Right ventricle myocardium inferior (tissue), 1 donor: ENCODE measurements at regions not wholly inside any gene's neighbourhood (a gene's known extent, or its start where the extent isn't known, plus 50 kb on each side); places are given as distances from the start of the nearest gene placed in this dataset.
A peak's percentile ranks its signal among the peaks of the same experiment; 100 is the strongest.

Source experiments
- ATAC-seq: fragments of 200-7000 bp; cut with Tn5 transposase; one replicate; pipeline ENCODE4 v1.9.1; 2020; ENCODE audit warnings: mild to moderate bottlenecking, moderate library complexity
- DNase-seq: peaks from one replicate; pipeline ENCODE4 v3.0.0; 2021; ENCODE audit errors: missing footprints
- intact Hi-C: fragments of 100-400 bp; cut with DNase I; formaldehyde crosslinking; loops from one replicate; pipeline ENCODE4 v1.11.0; 2022
- donor health status: DM: no; HTN: yes; CAD: no; lungs with severe emphysema.

- intact Hi-C loops: no loop called here
- ATAC-seq (no peak), DNase-seq (no peak)
Observed at GRCh38 chr1:232291681-232292080, 338.3 kb downstream of the SIPA1L2 start.

- peak; percentile 84 for ATAC-seq
- intact Hi-C loops: no loop called here
- no peak for DNase-seq
Observed at GRCh38 chr1:232291261-232291660, 338.7 kb downstream of the SIPA1L2 start.

- no peak for ATAC-seq
- intact Hi-C loops: no loop called here
- DNase-seq: no peak
Observed at GRCh38 chr1:232290570-232290969, 339.4 kb downstream of the SIPA1L2 start.

GRCh38 chr1:232287676-232288569 is 342.0 kb downstream of the SIPA1L2 start:
- ATAC-seq (peak; percentile 83), DNase-seq (no peak)
- intact Hi-C loops: no loop called here

GRCh38 chr1:232285138-232285537 is 344.8 kb downstream of the SIPA1L2 start:
- intact Hi-C loops: no loop called here
- no peak for DNase-seq
- ATAC-seq: no peak

DNA sequence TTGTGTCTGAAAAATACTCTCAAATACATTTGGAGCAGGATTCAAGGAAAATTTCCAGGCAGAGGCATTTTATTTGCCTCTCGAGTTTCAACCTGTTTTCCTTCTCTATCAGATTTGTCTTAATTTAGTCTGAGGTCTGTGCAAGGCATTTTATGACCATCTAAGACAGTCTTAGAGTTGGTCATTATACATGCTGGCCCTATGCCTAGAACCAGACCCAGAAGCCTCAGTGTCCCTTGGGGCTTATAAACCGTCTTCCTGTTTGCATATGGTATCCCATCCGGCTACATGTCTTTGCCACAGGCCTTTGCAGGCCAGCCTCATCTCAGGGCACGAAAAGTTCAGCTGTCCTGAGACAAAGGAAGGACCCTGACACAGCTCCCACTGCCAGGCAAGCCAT is 346.1 kb downstream of the SIPA1L2 start:
- no peak for ATAC-seq
- DNase-seq: no peak
- intact Hi-C loops: no loop called here

- ATAC-seq: no peak
- DNase-seq: no peak
- intact Hi-C loops: no loop called here
Observed at GRCh38 chr1:232282498-232282897, 347.4 kb downstream of the SIPA1L2 start.

DNA sequence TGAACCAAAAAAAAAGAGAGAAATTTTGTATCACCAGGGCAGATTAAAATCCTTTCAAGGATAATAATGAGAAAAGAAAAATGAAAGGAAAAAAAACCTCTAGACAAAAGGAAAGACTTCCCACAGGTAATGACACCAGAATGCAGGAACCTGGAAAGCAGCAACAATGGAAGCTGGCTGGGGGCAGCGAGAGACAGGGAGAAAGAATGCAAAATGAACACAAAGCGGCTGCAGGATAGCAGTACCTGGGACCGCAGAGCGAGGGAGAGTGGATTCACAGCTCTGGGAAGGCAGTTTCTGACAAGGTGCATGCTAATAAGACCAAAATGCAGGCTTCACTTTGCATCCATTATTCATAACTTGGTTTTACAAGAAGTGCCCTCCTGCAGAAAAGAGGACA is 349.0 kb downstream of the SIPA1L2 start:
- DNase-seq (no peak), ATAC-seq (no peak)
- intact Hi-C loops: no loop called here

GRCh38 chr1:232279909-232280400 is 350.0 kb downstream of the SIPA1L2 start:
- intact Hi-C loops: no loop called here
- ATAC-seq (no peak), DNase-seq (no peak)

- ATAC-seq (no peak), DNase-seq (no peak)
- intact Hi-C loops: no loop called here
Observed at GRCh38 chr1:232278925-232279324, 351.0 kb downstream of the SIPA1L2 start.

GRCh38 chr1:232276651-232277050 is 353.3 kb downstream of the SIPA1L2 start:
- intact Hi-C loops: no loop called here
- ATAC-seq (no peak), DNase-seq (no peak)

GRCh38 chr1:232274999-232275710 is 354.8 kb downstream of the SIPA1L2 start:
- DNase-seq (no peak), ATAC-seq (no peak)
- intact Hi-C loops: no loop called here

DNA sequence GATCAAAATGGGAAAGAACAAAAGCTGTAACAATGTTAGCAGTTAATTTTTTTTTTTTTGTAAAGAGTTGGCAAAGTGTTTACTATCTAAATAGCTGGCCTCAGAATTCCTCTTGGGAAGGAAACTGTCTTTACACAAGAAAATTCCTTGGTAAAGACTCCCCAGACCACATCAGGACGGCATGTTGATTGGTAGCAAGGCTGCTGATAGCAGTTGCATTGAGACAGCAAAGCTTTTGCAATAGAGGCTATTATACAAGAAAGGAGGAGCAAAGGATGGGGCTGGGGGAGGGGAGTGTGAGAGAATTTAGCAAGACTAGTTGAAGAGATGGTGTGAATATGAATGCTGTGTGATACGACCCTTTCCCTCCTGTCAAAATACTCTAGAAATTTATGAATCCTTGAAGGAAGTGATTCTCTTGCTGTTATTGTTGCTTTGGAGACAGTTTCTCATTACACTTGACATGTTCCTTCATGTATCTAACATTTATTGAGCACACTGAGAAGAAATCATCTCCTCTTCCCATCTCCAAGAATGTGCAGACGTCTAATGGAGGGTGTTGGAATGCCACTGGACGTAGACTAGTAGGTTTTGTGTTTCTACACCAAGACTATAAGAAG is 355.6 kb downstream of the SIPA1L2 start:
- intact Hi-C loops: no loop called here
- no peak for DNase-seq
- no peak for ATAC-seq

- ATAC-seq (no peak), DNase-seq (no peak)
- intact Hi-C loops: no loop called here
Observed at GRCh38 chr1:232273011-232273410, 356.9 kb downstream of the SIPA1L2 start.

- ATAC-seq (peak; percentile 86), DNase-seq (no peak)
- intact Hi-C loops: no loop called here
Observed at GRCh38 chr1:232271991-232272589, 357.8 kb downstream of the SIPA1L2 start.

- intact Hi-C loops: no loop called here
- no peak for ATAC-seq
- DNase-seq: no peak
Observed at GRCh38 chr1:232271299-232271698, 358.6 kb downstream of the SIPA1L2 start.

DNA sequence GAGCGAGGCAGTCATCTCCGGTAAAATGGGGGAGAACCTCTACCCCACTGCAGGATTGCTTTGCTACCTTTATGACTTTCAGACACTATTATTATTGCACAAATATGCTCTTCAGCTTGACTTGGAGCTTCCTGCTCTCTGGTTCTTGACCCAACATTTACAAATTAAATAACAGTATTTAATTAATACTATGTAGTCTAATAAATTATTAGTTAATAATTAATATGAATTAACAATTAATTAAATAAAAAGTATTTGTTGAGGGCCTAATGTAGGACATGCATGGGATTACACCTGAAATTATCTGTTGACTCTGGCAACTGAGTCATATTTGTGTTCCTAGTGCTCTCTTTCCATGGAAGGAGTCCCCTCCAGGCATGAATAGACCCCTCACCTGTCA is 359.9 kb downstream of the SIPA1L2 start:
- ATAC-seq (no peak), DNase-seq (no peak)
- intact Hi-C loops: no loop called here

- ATAC-seq (no peak), DNase-seq (no peak)
- intact Hi-C loops: no loop called here
Observed at GRCh38 chr1:232267837-232268598, 361.9 kb downstream of the SIPA1L2 start.
